Astrocyte (in vitro differentiated cells and primary cell): ENCODE measurements at regions not wholly inside any gene's neighbourhood (a gene's known extent, or its start where the extent isn't known, plus 50 kb on each side); places are given as distances from the start of the nearest gene placed in this dataset.

Source experiments
- DNase-seq: peaks from one replicate; pipeline ENCODE4 v3.0.0-alpha.2; 2010; ENCODE audit warnings: low read depth
- FAIRE-seq: peaks from 2 replicates; lab custom pipeline; 2011; peaks lifted over from hg19 to GRCh38; lab: Jason Lieb, UNC
- H2AFZ ChIP-seq: 2 replicates; pipeline ENCODE4 v1.6.0; 2012; ENCODE audit warnings: low read depth, low read length, inconsistent platforms
- H3K27ac ChIP-seq: 2 replicates; pipeline ENCODE4 v1.5.1; 2011; ENCODE audit warnings: low read depth, low read length, inconsistent platforms
- H3K27me3 ChIP-seq: 2 replicates; pipeline ENCODE4 v1.6.0; 2011; ENCODE audit warnings: low read length, inconsistent platforms; ENCODE audit not compliant: insufficient read depth
- H3K36me3 ChIP-seq: 2 replicates; pipeline ENCODE4 v1.5.1; 2011; ENCODE audit warnings: low read length, inconsistent platforms; ENCODE audit not compliant: insufficient read depth
- H3K4me1 ChIP-seq: 2 replicates; pipeline ENCODE4 v1.5.1; 2011; ENCODE audit warnings: low read length, inconsistent platforms; ENCODE audit not compliant: insufficient read depth
- H3K4me2 ChIP-seq: 2 replicates; pipeline ENCODE4 v1.6.0; 2012; ENCODE audit warnings: low read length, inconsistent platforms
- H3K4me3 ChIP-seq: 2 replicates; pipeline ENCODE4 v1.5.1; 2011; ENCODE audit warnings: low read depth, mild to moderate bottlenecking, low read length, inconsistent platforms; ENCODE audit not compliant: insufficient read depth
- H3K79me2 ChIP-seq: 2 replicates; pipeline ENCODE4 v1.6.0; 2012; ENCODE audit warnings: mild to moderate bottlenecking, low read length, inconsistent platforms; ENCODE audit not compliant: insufficient read depth
- H3K9ac ChIP-seq: 2 replicates; pipeline ENCODE4 v1.6.0; 2012; ENCODE audit warnings: mild to moderate bottlenecking, low read length, inconsistent platforms
- H3K9me3 ChIP-seq: 2 replicates; pipeline ENCODE4 v1.5.1; 2012; ENCODE audit warnings: low read depth, mild to moderate bottlenecking, low read length, inconsistent platforms; ENCODE audit not compliant: insufficient read depth
- H4K20me1 ChIP-seq: 2 replicates; pipeline ENCODE4 v1.6.0; 2012; ENCODE audit warnings: low read length, inconsistent platforms; ENCODE audit not compliant: insufficient read depth
- H3K27ac Mint-ChIP-seq: one replicate; pipeline ENCODE4 v1.8.0; 2021; ENCODE audit warnings: mild to moderate bottlenecking, mixed read lengths; ENCODE audit not compliant: unreplicated experiment
- H3K27me3 Mint-ChIP-seq: one replicate; pipeline ENCODE4 v1.8.0; 2021; ENCODE audit warnings: low read depth, mixed read lengths; ENCODE audit not compliant: unreplicated experiment
- H3K36me3 Mint-ChIP-seq: one replicate; pipeline ENCODE4 v1.8.0; 2021; ENCODE audit warnings: low read depth, mixed read lengths; ENCODE audit not compliant: unreplicated experiment
- H3K4me1 Mint-ChIP-seq: one replicate; pipeline ENCODE4 v1.8.0; 2021; ENCODE audit warnings: low read depth, mixed read lengths; ENCODE audit not compliant: unreplicated experiment
- H3K4me3 Mint-ChIP-seq: one replicate; pipeline ENCODE4 v1.8.0; 2021; ENCODE audit warnings: mild to moderate bottlenecking, moderate library complexity, mixed read lengths; ENCODE audit not compliant: unreplicated experiment
- H3K9me3 Mint-ChIP-seq: one replicate; pipeline ENCODE4 v1.8.0; 2021; ENCODE audit warnings: mild to moderate bottlenecking, mixed read lengths; ENCODE audit not compliant: unreplicated experiment
- EZH2 ChIP-seq: IDR thresholded peaks from 2 replicates; pipeline ENCODE4 v1.6.1; 2012; ENCODE audit warnings: mild to moderate bottlenecking, low read length, inconsistent platforms; ENCODE audit not compliant: insufficient read depth
- TF ChIP-seq, protein P1 (sequence below): IDR thresholded peaks from 2 replicates; pipeline ENCODE4 v1.5.1; 2011; ENCODE audit warnings: low read depth, mild to moderate bottlenecking, inconsistent platforms, low read length, moderate library complexity; ENCODE audit not compliant: insufficient read depth

DNA sequence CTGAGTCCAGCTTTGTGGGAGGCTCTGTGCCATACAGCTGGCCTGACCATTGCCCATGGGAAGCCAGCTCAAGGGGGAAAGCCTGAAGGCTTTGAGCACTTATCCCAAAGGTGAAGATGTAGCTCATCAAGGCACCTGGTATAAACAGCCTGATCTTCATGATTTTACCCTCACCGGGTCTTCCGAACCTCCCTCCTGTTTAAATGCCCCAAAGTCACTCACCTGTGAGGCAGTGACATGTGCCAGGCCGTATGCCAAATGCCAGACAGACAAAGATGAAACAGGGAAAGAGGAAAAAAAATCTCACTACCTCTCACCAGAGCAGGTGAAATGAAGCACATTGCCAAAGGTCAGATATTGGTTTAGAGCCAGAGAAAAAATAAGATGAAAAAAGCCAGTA lies 62.8 kb upstream of the ITSN2 start:
- no peak for FAIRE-seq
- H3K27me3 ChIP-seq, result no peaks in the 10 kb centered on the region
- no peak overlapping the region for H3K27ac Mint-ChIP-seq

DNA sequence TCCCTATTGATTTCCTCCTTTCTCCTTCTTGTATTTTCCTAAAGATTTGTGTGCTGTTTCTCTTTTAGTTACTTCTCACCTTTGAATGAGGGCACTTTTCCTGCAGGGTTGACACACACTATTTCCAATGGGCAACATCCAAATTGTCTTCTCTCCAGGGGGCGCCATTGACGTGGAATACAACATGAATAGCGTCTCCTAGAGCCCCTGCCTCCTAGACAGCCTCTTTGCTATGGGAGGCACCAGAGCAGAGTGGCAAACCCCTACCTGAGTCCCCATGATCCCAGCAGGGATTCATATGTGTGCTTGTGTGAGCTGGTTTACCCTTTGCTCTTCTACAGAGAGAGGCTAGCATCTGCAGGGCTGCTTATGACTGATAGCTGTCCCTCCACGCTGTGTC lies 61.3 kb upstream of the ITSN2 start:
- FAIRE-seq (no peak), DNase-seq (peak; percentile 22)
- H3K27ac ChIP-seq, result no peak overlapping the region
- no peaks in the 10 kb centered on the region for H3K4me1 Mint-ChIP-seq
- no peak overlapping the region for H3K4me2 ChIP-seq
- H4K20me1 ChIP-seq, result no peaks in the 10 kb centered on the region
- H3K9me3 ChIP-seq, result no peaks in the 10 kb centered on the region
- peaks cover 3% of the 10 kb centered on the region for H3K27me3 Mint-ChIP-seq
- no peaks in the 10 kb centered on the region for H3K4me1 ChIP-seq
- H3K4me3 ChIP-seq, result no peak overlapping the region
- H3K36me3 Mint-ChIP-seq, result no peaks in the 10 kb centered on the region
- no peaks in the 10 kb centered on the region for H3K36me3 ChIP-seq
- no peaks in the 10 kb centered on the region for H3K9me3 Mint-ChIP-seq
- no peak overlapping the region for H3K27ac Mint-ChIP-seq
- H3K27me3 ChIP-seq, result no peaks in the 10 kb centered on the region
- no peak overlapping the region for H2AFZ ChIP-seq
- no peaks in the 10 kb centered on the region for H3K79me2 ChIP-seq
- H3K4me3 Mint-ChIP-seq, result no peak overlapping the region
- TF ChIP-seq, protein P1, sequence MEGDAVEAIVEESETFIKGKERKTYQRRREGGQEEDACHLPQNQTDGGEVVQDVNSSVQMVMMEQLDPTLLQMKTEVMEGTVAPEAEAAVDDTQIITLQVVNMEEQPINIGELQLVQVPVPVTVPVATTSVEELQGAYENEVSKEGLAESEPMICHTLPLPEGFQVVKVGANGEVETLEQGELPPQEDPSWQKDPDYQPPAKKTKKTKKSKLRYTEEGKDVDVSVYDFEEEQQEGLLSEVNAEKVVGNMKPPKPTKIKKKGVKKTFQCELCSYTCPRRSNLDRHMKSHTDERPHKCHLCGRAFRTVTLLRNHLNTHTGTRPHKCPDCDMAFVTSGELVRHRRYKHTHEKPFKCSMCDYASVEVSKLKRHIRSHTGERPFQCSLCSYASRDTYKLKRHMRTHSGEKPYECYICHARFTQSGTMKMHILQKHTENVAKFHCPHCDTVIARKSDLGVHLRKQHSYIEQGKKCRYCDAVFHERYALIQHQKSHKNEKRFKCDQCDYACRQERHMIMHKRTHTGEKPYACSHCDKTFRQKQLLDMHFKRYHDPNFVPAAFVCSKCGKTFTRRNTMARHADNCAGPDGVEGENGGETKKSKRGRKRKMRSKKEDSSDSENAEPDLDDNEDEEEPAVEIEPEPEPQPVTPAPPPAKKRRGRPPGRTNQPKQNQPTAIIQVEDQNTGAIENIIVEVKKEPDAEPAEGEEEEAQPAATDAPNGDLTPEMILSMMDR, result peak; percentile 35
- TF ChIP-seq EZH2, result no peak
- no peak overlapping the region for H3K9ac ChIP-seq

More for the DNA sequence above, 62.8 kb upstream of the ITSN2 start:
- Histone ChIP-seq H3K4me3 (no peak overlapping the region), H3K4me1 (no peaks in the 10 kb centered on the region), H2AFZ (no peak overlapping the region), H3K9ac (no peak overlapping the region), H3K36me3 (no peaks in the 10 kb centered on the region), H3K79me2 (no peaks in the 10 kb centered on the region), H3K27ac (no peak overlapping the region), H4K20me1 (no peaks in the 10 kb centered on the region), H3K4me2 (no peak overlapping the region), H3K9me3 (no peaks in the 10 kb centered on the region)
- DNase-seq, result no peak
- Mint-ChIP-seq H3K4me3 (no peak overlapping the region), H3K4me1 (no peaks in the 10 kb centered on the region), H3K9me3 (no peaks in the 10 kb centered on the region), H3K27me3 (peaks cover 3% of the 10 kb centered on the region), H3K36me3 (no peaks in the 10 kb centered on the region)
- TF ChIP-seq, protein P1, result no peak
- TF ChIP-seq EZH2, result no peak

DNA sequence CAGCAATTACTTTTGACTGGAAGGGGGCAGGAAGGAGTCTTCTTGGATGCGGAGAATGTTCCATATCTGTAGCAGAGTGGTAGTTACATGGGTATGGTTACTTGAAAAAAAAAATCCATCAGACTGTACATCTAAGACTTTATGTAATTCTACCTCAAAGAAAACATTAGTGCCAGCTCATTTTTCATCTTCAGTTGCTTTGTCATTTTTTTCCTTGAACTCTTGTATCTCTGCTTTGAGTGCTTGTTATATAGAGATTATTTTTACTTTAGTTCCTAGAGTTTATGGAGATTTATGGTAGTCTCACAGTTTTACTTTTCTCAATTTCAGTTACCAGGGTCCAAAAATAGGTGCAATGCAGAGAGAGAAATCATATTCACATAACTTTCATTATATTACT lies 60.0 kb upstream of the ITSN2 start:
- Histone ChIP-seq H3K4me3 (no peak overlapping the region), H3K27me3 (no peaks in the 10 kb centered on the region), H3K9ac (no peak overlapping the region), H4K20me1 (no peaks in the 10 kb centered on the region), H3K4me2 (no peak overlapping the region), H3K27ac (no peak overlapping the region), H3K4me1 (no peaks in the 10 kb centered on the region), H3K9me3 (no peaks in the 10 kb centered on the region), H3K79me2 (no peaks in the 10 kb centered on the region), H2AFZ (no peak overlapping the region), H3K36me3 (no peaks in the 10 kb centered on the region)
- Mint-ChIP-seq H3K36me3 (no peaks in the 10 kb centered on the region), H3K4me1 (no peaks in the 10 kb centered on the region), H3K27me3 (peaks cover 3% of the 10 kb centered on the region), H3K27ac (no peak overlapping the region), H3K4me3 (no peak overlapping the region), H3K9me3 (no peaks in the 10 kb centered on the region)
- FAIRE-seq (no peak), DNase-seq (no peak)
- TF ChIP-seq EZH2, result no peak
- TF ChIP-seq, protein P1, result no peak
